Caco-2 (cell line): ENCODE measurements at regions not wholly inside any gene's neighbourhood (a gene's known extent, or its start where the extent isn't known, plus 50 kb on each side); places are given as distances from the start of the nearest gene placed in this dataset.

Experiments
- BruUV-seq: library from RNA; stranded (reverse); fragments of 400-500 nt; replicated peaks from 2 replicates; lab custom pipeline; 2021; lab: Mats Ljungman, UMichigan
- CTCF ChIA-PET: fragments of 300-600 bp; sonication (Branson Sonifier 250); formaldehyde crosslinking; loops from one replicate; lab custom pipeline; 2022; ENCODE audit warnings: antibody characterized with exemption; lab: Charles Lee
- POLR2A ChIA-PET: fragments of 300-600 bp; sonication (Branson Sonifier 250); formaldehyde crosslinking; loops from one replicate; lab custom pipeline; 2022; ENCODE audit warnings: antibody characterized with exemption; lab: Charles Lee
- DNase-seq, 2 experiments: peaks; one replicate each; pipeline versions ENCODE4 v3.0.0 to v3.0.0-alpha.2; 2020 to 2022
- H3K27me3 ChIP-seq: replicated peaks from 2 replicates; pipeline ENCODE4 v1.6.0; 2011; ENCODE audit warnings: low read length; ENCODE audit not compliant: control insufficient read depth, insufficient read depth
- H3K36me3 ChIP-seq: 2 replicates; pipeline ENCODE4 v1.5.1; 2011; ENCODE audit warnings: low read length; ENCODE audit not compliant: control insufficient read depth, insufficient read depth
- H3K4me1 ChIP-seq: fragments of 250-450 bp; sonication (Bioruptor Pico); 2 replicates; pipeline ENCODE4 v1.5.1; 2020; ENCODE audit warnings: mild to moderate bottlenecking
- H3K4me3 ChIP-seq: 2 replicates; pipeline ENCODE4 v1.5.1; 2011; ENCODE audit warnings: low read depth, mild to moderate bottlenecking, control low read depth, low read length
- H3K9me3 ChIP-seq: fragments of 250-450 bp; sonication (Bioruptor Pico); 2 replicates; pipeline ENCODE4 v1.5.1; 2020; ENCODE audit warnings: mild to moderate bottlenecking, moderate library complexity
- H3K27ac Mint-ChIP-seq: one replicate; pipeline ENCODE4 v1.8.0; 2022; ENCODE audit warnings: mixed read lengths; ENCODE audit not compliant: unreplicated experiment
- H3K27me3 Mint-ChIP-seq: one replicate; pipeline ENCODE4 v1.8.0; 2022; ENCODE audit warnings: mixed read lengths; ENCODE audit not compliant: insufficient read depth, unreplicated experiment
- H3K36me3 Mint-ChIP-seq: one replicate; pipeline ENCODE4 v1.8.0; 2022; ENCODE audit warnings: mild to moderate bottlenecking, mixed read lengths; ENCODE audit not compliant: insufficient read depth, unreplicated experiment
- H3K4me1 Mint-ChIP-seq: one replicate; pipeline ENCODE4 v1.8.0; 2022; ENCODE audit warnings: low read depth, mixed read lengths; ENCODE audit not compliant: unreplicated experiment
- H3K4me3 Mint-ChIP-seq: one replicate; pipeline ENCODE4 v1.8.0; 2022; ENCODE audit warnings: mild to moderate bottlenecking, moderate library complexity, mixed read lengths; ENCODE audit not compliant: unreplicated experiment
- H3K9me3 Mint-ChIP-seq: one replicate; pipeline ENCODE4 v1.8.0; 2022; ENCODE audit warnings: mixed read lengths; ENCODE audit not compliant: unreplicated experiment
- intact Hi-C: fragments of 100-400 bp; cut with micrococcal nuclease; formaldehyde crosslinking; loops from one replicate; pipeline ENCODE4 v1.10.0; 2022; ENCODE audit not compliant: unreplicated experiment
- TF ChIP-seq, protein P1 (sequence below), 2 experiments: fragments of 200-600 bp in 1 of 2; IDR thresholded peaks; 1 replicate in 1 of 2; 2 replicates in 1 of 2; pipeline versions ENCODE4 v1.5.1 to v1.8.0; 2011 to 2022; ENCODE audit warnings: antibody characterized with exemption in 1 of 2, control low read depth in 1 of 2, inconsistent platforms in 1 of 2, low read depth in 1 of 2, low read length in 1 of 2, mild to moderate bottlenecking in 1 of 2, moderate library complexity in 1 of 2; ENCODE audit not compliant: insufficient read depth in 1 of 2, severe bottlenecking in 1 of 2, unreplicated experiment in 1 of 2

DNA sequence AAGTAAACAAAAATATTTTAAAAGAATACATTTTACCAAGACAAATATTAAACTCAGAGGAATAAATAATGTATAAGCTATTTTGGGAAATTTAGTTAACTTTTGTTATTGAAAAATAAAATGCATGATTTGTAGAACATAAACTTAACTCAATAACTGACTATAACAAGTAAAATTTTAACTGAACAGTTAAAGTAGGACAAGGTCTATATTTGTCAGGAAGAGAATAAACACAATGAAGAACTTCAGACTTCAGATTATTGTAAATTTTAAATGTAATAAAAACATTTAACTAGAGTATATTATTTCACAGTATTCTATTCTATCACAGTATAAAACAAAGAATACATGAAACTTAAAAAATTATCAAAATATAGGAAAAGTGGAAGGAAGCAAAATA is 948.8 kb upstream of the USP15 start:
- Mint-ChIP-seq H3K4me1 (no peaks in the 10 kb centered on the region), H3K4me3 (no peak overlapping the region), H3K9me3 (no peaks in the 10 kb centered on the region), H3K36me3 (no peaks in the 10 kb centered on the region), H3K27me3 (no peaks in the 10 kb centered on the region), H3K27ac (no peak overlapping the region)
- POLR2A ChIA-PET: no interaction called here
- Histone ChIP-seq H3K4me3 (no peak overlapping the region), H3K9me3 (no peaks in the 10 kb centered on the region), H3K4me1 (no peaks in the 10 kb centered on the region), H3K36me3 (no peaks in the 10 kb centered on the region), H3K27me3 (no peaks in the 10 kb centered on the region; the same call in 1 of the 2 replicates)
- intact Hi-C loops: no loop called here
- CTCF ChIA-PET: no interaction called here
- TF ChIP-seq, protein P1, sequence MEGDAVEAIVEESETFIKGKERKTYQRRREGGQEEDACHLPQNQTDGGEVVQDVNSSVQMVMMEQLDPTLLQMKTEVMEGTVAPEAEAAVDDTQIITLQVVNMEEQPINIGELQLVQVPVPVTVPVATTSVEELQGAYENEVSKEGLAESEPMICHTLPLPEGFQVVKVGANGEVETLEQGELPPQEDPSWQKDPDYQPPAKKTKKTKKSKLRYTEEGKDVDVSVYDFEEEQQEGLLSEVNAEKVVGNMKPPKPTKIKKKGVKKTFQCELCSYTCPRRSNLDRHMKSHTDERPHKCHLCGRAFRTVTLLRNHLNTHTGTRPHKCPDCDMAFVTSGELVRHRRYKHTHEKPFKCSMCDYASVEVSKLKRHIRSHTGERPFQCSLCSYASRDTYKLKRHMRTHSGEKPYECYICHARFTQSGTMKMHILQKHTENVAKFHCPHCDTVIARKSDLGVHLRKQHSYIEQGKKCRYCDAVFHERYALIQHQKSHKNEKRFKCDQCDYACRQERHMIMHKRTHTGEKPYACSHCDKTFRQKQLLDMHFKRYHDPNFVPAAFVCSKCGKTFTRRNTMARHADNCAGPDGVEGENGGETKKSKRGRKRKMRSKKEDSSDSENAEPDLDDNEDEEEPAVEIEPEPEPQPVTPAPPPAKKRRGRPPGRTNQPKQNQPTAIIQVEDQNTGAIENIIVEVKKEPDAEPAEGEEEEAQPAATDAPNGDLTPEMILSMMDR (IDR thresholded peaks at IDR 0.05; ENCODE audit: insufficient read depth in 1 of 2, low read depth in 1 of 2, low read length in 1 of 2, severe bottlenecking in 1 of 2, unreplicated experiment in 1 of 2): no peak
- BruUV-seq: no TSS peak
- DNase-seq: no peak

DNA sequence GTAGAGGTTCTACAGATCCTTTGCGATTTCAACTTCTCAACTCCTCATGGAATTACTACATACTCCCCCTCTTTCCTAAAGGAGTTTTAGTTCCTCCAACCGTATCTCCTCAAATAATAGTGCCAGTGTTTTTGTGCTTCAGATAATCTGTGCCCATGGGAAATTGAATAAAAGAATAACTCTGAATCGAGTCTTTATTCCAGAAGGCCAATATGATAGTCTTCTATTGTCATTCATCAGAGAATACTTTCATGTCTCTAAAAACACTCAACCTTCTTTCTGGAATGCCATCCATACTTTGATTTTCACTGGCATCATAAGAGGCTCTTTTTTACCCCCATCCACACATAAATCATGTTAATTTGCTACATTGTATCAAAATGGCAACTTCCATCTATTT is 911.3 kb upstream of the USP15 start:
- Histone ChIP-seq H3K4me3 (no peak overlapping the region), H3K27me3 (no peaks in the 10 kb centered on the region), H3K9me3 (no peaks in the 10 kb centered on the region), H3K36me3 (no peaks in the 10 kb centered on the region), H3K4me1 (no peaks in the 10 kb centered on the region)
- intact Hi-C loops: no loop called here
- ChIA-PET POLR2A (no interaction called here), CTCF (no interaction called here)
- Mint-ChIP-seq H3K36me3 (no peaks in the 10 kb centered on the region), H3K27me3 (no peaks in the 10 kb centered on the region), H3K4me3 (no peak overlapping the region), H3K27ac (no peak overlapping the region), H3K4me1 (no peaks in the 10 kb centered on the region), H3K9me3 (no peaks in the 10 kb centered on the region)
- no peak for DNase-seq
- no TSS peak for BruUV-seq
- TF ChIP-seq, protein P1 (IDR thresholded peaks at IDR 0.05; ENCODE audit: insufficient read depth in 1 of 2, low read depth in 1 of 2, low read length in 1 of 2, severe bottlenecking in 1 of 2, unreplicated experiment in 1 of 2): no peak

DNA sequence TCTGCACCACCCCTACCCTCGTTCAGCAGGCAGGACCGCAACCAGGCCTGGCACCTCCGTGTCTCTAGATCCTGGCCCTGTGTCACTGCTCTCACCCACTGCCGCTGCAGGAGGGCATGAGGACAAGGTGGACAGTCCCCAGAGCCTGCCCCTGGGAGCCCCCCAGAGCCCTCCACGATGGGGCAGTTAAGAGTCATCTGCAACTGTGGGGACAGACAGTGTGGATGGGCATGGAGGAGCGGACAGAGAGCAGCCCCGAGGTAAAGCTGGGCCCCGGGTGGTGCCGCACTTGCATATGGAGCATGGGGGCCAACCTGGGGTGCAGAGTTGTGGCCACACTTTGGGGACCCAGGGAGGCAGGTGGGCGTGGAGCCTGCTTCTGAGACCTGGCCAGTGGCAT is 905.1 kb upstream of the USP15 start:
- no peaks in the 10 kb centered on the region for H3K4me1 Mint-ChIP-seq
- no peaks in the 10 kb centered on the region for H3K36me3 Mint-ChIP-seq
- DNase-seq: no peak
- no peaks in the 10 kb centered on the region for H3K27me3 ChIP-seq
- H3K27ac Mint-ChIP-seq: no peak overlapping the region
- no peaks in the 10 kb centered on the region for H3K4me1 ChIP-seq
- no TSS peak for BruUV-seq
- ChIA-PET POLR2A (no interaction called here), CTCF (no interaction called here)
- intact Hi-C loops: no loop called here
- H3K9me3 ChIP-seq: no peaks in the 10 kb centered on the region
- H3K27me3 Mint-ChIP-seq: no peaks in the 10 kb centered on the region
- H3K4me3 Mint-ChIP-seq: no peak overlapping the region
- H3K4me3 ChIP-seq: no peak overlapping the region
- H3K9me3 Mint-ChIP-seq: no peaks in the 10 kb centered on the region
- TF ChIP-seq, protein P1 (IDR thresholded peaks at IDR 0.05; ENCODE audit: insufficient read depth in 1 of 2, low read depth in 1 of 2, low read length in 1 of 2, severe bottlenecking in 1 of 2, unreplicated experiment in 1 of 2): no peak
- no peaks in the 10 kb centered on the region for H3K36me3 ChIP-seq
